H1 (cell line): ENCODE measurements at regions not wholly inside any gene's neighbourhood (a gene's known extent, or its start where the extent isn't known, plus 50 kb on each side); places are given as distances from the start of the nearest gene placed in this dataset.

Experiments
- CTCF ChIA-PET: fragments of 300-600 bp; sonication (Branson Sonifier 250); formaldehyde crosslinking; loops from one replicate; lab custom pipeline; 2021; ENCODE audit not compliant: partially characterized antibody; lab: Charles Lee
- POLR2A ChIA-PET: fragments of 300-600 bp; sonication (Branson Sonifier 250); formaldehyde crosslinking; loops from one replicate; lab custom pipeline; 2021; ENCODE audit warnings: inconsistent platforms; ENCODE audit not compliant: partially characterized antibody; lab: Charles Lee
- DNase-seq, 2 experiments: peaks; one replicate each; pipeline versions ENCODE4 v3.0.0 to v3.0.0-alpha.2; 2010 to 2022; ENCODE audit warnings: low spot score in 2 of 2, low read depth in 1 of 2, mixed read lengths in 1 of 2
- FAIRE-seq: peaks from 2 replicates; lab custom pipeline; 2011; peaks lifted over from hg19 to GRCh38; lab: Jason Lieb, UNC
- H2AFZ ChIP-seq: 2 replicates; pipeline ENCODE4 v1.8.1; 2012; ENCODE audit warnings: low read length, inconsistent platforms
- H2AK5ac ChIP-seq: 2 replicates; pipeline ENCODE4 v1.6.1; 2013; ENCODE audit warnings: low read depth, low read length
- H2BK120ac ChIP-seq: replicated peaks from 2 replicates; pipeline ENCODE3; 2013; ENCODE audit warnings: low read depth, low read length, inconsistent platforms
- H2BK12ac ChIP-seq: 2 replicates; pipeline ENCODE4 v1.6.1; 2013; ENCODE audit warnings: low read depth, low read length
- H2BK15ac ChIP-seq: 2 replicates; pipeline ENCODE4 v1.6.1; 2013; ENCODE audit warnings: low read length
- H2BK20ac ChIP-seq: 2 replicates; pipeline ENCODE4 v1.6.1; 2013; ENCODE audit warnings: low read length
- H2BK5ac ChIP-seq: 2 replicates; pipeline ENCODE4 v1.6.1; 2013; ENCODE audit warnings: low read depth, low read length
- H3K14ac ChIP-seq: 2 replicates; pipeline ENCODE4 v1.6.1; 2013; ENCODE audit warnings: inconsistent platforms; ENCODE audit not compliant: insufficient read length
- H3K18ac ChIP-seq: 2 replicates; pipeline ENCODE4 v1.6.1; 2013; ENCODE audit warnings: low read length; ENCODE audit errors: extremely low read depth
- H3K23ac ChIP-seq: 2 replicates; pipeline ENCODE4 v1.6.1; 2013; ENCODE audit warnings: inconsistent platforms; ENCODE audit not compliant: insufficient read length
- H3K23me2 ChIP-seq: 2 replicates; pipeline ENCODE4 v1.6.1; 2013; ENCODE audit warnings: low read depth, low read length
- H3K27ac ChIP-seq: 2 replicates; pipeline ENCODE4 v1.6.1; 2011; ENCODE audit warnings: low read depth, low read length, inconsistent platforms
- H3K27me3 ChIP-seq, 4 experiments: replicated peaks in 1 of 4; 1 replicate in 1 of 4; 2 replicates in 3 of 4; pipeline versions ENCODE4 v1.6.1 to v1.8.1; 2011 to 2013; ENCODE audit warnings: low read length in 3 of 4, mild to moderate bottlenecking in 3 of 4, inconsistent platforms in 2 of 4, mixed read lengths in 2 of 4, moderate library complexity in 1 of 4; ENCODE audit not compliant: control insufficient read depth in 3 of 4, insufficient read depth in 3 of 4; ENCODE audit errors: extremely low read depth in 1 of 4
- H3K36me3 ChIP-seq, 4 experiments: 2 replicates each; pipeline versions ENCODE4 v1.6.1 to v1.8.1; 2011 to 2013; ENCODE audit warnings: mild to moderate bottlenecking in 4 of 4, low read length in 3 of 4, moderate library complexity in 2 of 4, control low read depth in 1 of 4, inconsistent platforms in 1 of 4; ENCODE audit not compliant: insufficient read depth in 4 of 4, control insufficient read depth in 2 of 4
- H3K4ac ChIP-seq: replicated peaks from 2 replicates; pipeline ENCODE3; 2013; ENCODE audit warnings: low read length, low read depth, mixed read lengths, inconsistent platforms; ENCODE audit not compliant: insufficient read length
- H3K4me1 ChIP-seq, 4 experiments: replicated peaks in 1 of 4; 1 replicate in 1 of 4; 2 replicates in 3 of 4; pipeline versions ENCODE4 v1.6.1 to v1.8.1; 2011 to 2013; ENCODE audit warnings: low read length in 3 of 4, inconsistent platforms in 2 of 4, mixed read lengths in 1 of 4; ENCODE audit not compliant: insufficient read depth in 4 of 4, control insufficient read depth in 3 of 4
- H3K4me2 ChIP-seq, 2 experiments: 2 replicates each; pipeline versions ENCODE4 v1.6.1 to v1.8.1; 2011 to 2013; ENCODE audit warnings: low read depth in 2 of 2, low read length in 2 of 2, control low read depth in 1 of 2, inconsistent platforms in 1 of 2, mild to moderate bottlenecking in 1 of 2; ENCODE audit not compliant: insufficient read depth in 1 of 2
- H3K4me3 ChIP-seq, 4 experiments: fragments of 200-600, 300-600 bp in 1 of 4; sonication (generic), shearing (Covaris generic), sonication (Bioruptor Twin) in 1 of 4; 2 replicates each; pipeline versions ENCODE4 v1.5.1 to v1.8.1; 2011 to 2016; ENCODE audit warnings: low read length in 4 of 4, low read depth in 3 of 4, control low read depth in 2 of 4, inconsistent platforms in 2 of 4, mild to moderate bottlenecking in 2 of 4, mixed read lengths in 1 of 4, moderate library complexity in 1 of 4; ENCODE audit not compliant: insufficient read depth in 2 of 4; ENCODE audit errors: extremely low read depth in 1 of 4
- H3K56ac ChIP-seq: replicated peaks from 2 replicates; pipeline ENCODE3; 2013; ENCODE audit warnings: low read depth, mild to moderate bottlenecking, mixed read lengths, low read length, inconsistent platforms; ENCODE audit not compliant: insufficient read length
- H3K79me1 ChIP-seq: 2 replicates; pipeline ENCODE4 v1.6.1; 2013; ENCODE audit warnings: low read depth, low read length, control low read depth
- H3K79me2 ChIP-seq, 2 experiments: 2 replicates each; pipeline versions ENCODE4 v1.6.1 to v1.8.1; 2012 to 2013; ENCODE audit warnings: low read length in 2 of 2, mild to moderate bottlenecking in 2 of 2, inconsistent platforms in 1 of 2; ENCODE audit not compliant: insufficient read depth in 2 of 2, control insufficient read depth in 1 of 2
- H3K9ac ChIP-seq, 4 experiments: replicated peaks in 1 of 4; 1 replicate in 1 of 4; 2 replicates in 3 of 4; pipeline versions ENCODE4 v1.6.1 to v1.8.1; 2011 to 2013; ENCODE audit warnings: low read depth in 3 of 4, low read length in 3 of 4, control low read depth in 2 of 4, mild to moderate bottlenecking in 2 of 4, moderate library complexity in 2 of 4, inconsistent platforms in 1 of 4; ENCODE audit errors: extremely low read depth in 1 of 4
- H3K9me3 ChIP-seq, 2 experiments: 2 replicates each; pipeline versions ENCODE4 v1.6.1 to v1.8.1; 2012 to 2013; ENCODE audit warnings: mild to moderate bottlenecking in 2 of 2, moderate library complexity in 2 of 2, control low read depth in 1 of 2, inconsistent platforms in 1 of 2, low read depth in 1 of 2, low read length in 1 of 2, mixed read lengths in 1 of 2; ENCODE audit not compliant: insufficient read depth in 2 of 2
- H4K20me1 ChIP-seq, 2 experiments: replicated peaks in 1 of 2; 2 replicates each; pipeline versions ENCODE3 to v1.8.1; 2011 to 2013; ENCODE audit warnings: inconsistent platforms in 2 of 2, low read length in 2 of 2, mild to moderate bottlenecking in 1 of 2; ENCODE audit not compliant: insufficient read depth in 2 of 2, control insufficient read depth in 1 of 2
- H4K5ac ChIP-seq: 2 replicates; pipeline ENCODE4 v1.6.1; 2013; ENCODE audit warnings: low read length, low read depth, mixed read lengths, inconsistent platforms; ENCODE audit not compliant: insufficient read length
- H4K8ac ChIP-seq: 2 replicates; pipeline ENCODE4 v1.8.0; 2013; ENCODE audit warnings: mild to moderate bottlenecking, moderate library complexity, low read length, inconsistent platforms; ENCODE audit not compliant: insufficient read depth; ENCODE audit errors: extremely low read depth
- H4K91ac ChIP-seq: replicated peaks from 2 replicates; pipeline ENCODE3; 2013; ENCODE audit warnings: low read length, mixed read lengths, inconsistent platforms; ENCODE audit not compliant: insufficient read length
- BACH1 ChIP-seq: IDR thresholded peaks from 2 replicates; pipeline ENCODE4 v1.6.1; 2012; ENCODE audit warnings: low read length, improper control_type of control experiment
- MAX ChIP-seq: IDR thresholded peaks from 2 replicates; pipeline ENCODE4 v1.6.1; 2012; ENCODE audit warnings: inconsistent platforms
- WGBS, 2 experiments: shearing (Covaris generic) in 1 of 2; methylation state at CpG; one replicate each; pipeline versions ENCODE4 v1.1.6 to v1.1.7; 2013 to 2015; ENCODE audit warnings: low lambda C conversion rate in 2 of 2, mixed read lengths in 2 of 2, inconsistent platforms in 1 of 2, low coverage in 1 of 2, missing lambda C conversion rate in 1 of 2; ENCODE audit not compliant: insufficient replicate concordance in 2 of 2, insufficient coverage in 1 of 2, insufficient read length in 1 of 2; ENCODE audit errors: extremely low coverage in 1 of 2, missing lambda C conversion rate in 1 of 2; 5-methylcytosine and 5-hydroxymethylcytosine counted together

- Histone ChIP-seq H3K27me3 (no peaks in the 10 kb centered on the region), H3K27ac (no peak overlapping the region), H2BK120ac (no peak overlapping the region), H2BK5ac (no peak overlapping the region), H2BK15ac (no peak overlapping the region), H4K5ac (no peak overlapping the region), H3K36me3 (no peaks in the 10 kb centered on the region), H2AFZ (peak overlapping the region; percentile 10; the same call in 1 of the 2 replicates), H3K4ac (peak overlapping the region; percentile 39), H4K20me1 (no peaks in the 10 kb centered on the region), H4K8ac (peak overlapping the region; percentile 74; the same call in 1 of the 2 replicates), H3K18ac (0 out of 2 replicates have a peak overlapping the region, but pooled peaks have one; percentile 3), H3K4me3 (no peak overlapping the region), H4K91ac (no peak overlapping the region), H2BK20ac (0 out of 2 replicates have a peak overlapping the region, but pooled peaks have one; percentile 61), H3K4me2 (no peak overlapping the region), H3K79me1 (no peaks in the 10 kb centered on the region), H3K23me2 (no peaks in the 10 kb centered on the region), H3K14ac (no peak overlapping the region), H3K4me1 (peaks cover 0 to 16% (median 8%) of the 10 kb centered on the region in 4 experiments; a peak in 6 of 7 replicates), H3K79me2 (no peaks in the 10 kb centered on the region), H3K9ac (no peak overlapping the region), H3K56ac (no peak overlapping the region), H2AK5ac (no peak overlapping the region), H3K9me3 (no peaks in the 10 kb centered on the region), H3K23ac (no peak overlapping the region), H2BK12ac (peak overlapping the region; percentile 43; the same call in 1 of the 2 replicates)
- ChIA-PET POLR2A (interaction anchor here (1.0 to 1.2 kb wide), 4 partner anchors 9 to 203 kb away, joined by 3 to 4 read pairs (median 3); no protein-coding TSS in a partner anchor), CTCF (interaction anchor here (1.1 to 5.1 kb wide), 13 partner anchors 9 to 221 kb away, joined by 3 to 35 read pairs (median 5); partner anchors contain the start of gene VEGFA)
- peak; percentile 44; the same call in 1 of the 2 replicates for TF ChIP-seq MAX
- TF ChIP-seq BACH1: no peak
- WGBS, 2 experiments: 83% methylated on average over 10 of the region's 10 CpGs; no CpG with 5 or more reads in 1 of the 2 experiments
- no peak for DNase-seq
- no peak for FAIRE-seq
These were observed 137.6 kb downstream of the MRPL14 start for GRCh38 chr6:43989581-43990146.
